ENCODE measurements at regions not wholly inside any gene's neighbourhood (a gene's known extent, or its start where the extent isn't known, plus 50 kb on each side); places are given as distances from the start of the nearest gene placed in this dataset.

DNA sequence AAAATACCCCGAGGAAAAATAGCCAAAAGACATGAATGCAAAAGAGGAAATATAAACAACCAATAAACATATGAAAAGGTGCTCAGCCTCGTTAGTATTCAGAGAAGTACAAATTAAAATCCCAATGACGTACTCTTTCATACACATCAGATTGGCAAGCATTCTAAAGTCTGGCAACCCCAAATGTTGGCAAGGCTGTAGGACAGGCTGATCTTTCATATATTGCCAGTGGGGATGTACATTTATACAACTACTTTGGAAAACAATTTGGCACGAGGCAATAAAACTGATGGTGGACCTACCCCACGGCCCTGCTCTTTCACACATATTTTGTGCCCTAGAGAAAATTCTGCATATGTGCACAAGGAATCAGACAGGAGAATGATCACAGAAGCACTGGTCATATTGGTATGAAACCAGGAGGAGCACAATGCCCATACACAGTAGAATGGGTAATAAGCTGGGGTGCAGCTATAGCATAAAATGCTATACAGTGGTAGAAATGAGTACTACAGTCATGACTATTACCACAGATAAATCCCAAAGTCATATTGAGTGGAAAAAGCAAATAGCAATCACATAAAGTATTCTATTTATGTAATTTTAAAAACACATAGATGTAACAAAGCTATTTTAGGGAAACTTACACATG, 176.0 kb upstream of the SLC24A5 start:
- TF ChIP-seq REST (IDR thresholded peaks at IDR 0.05; ENCODE audit: insufficient read depth in 1 of 2, low read depth in 2 of 2, low read length in 2 of 2) (no peak), SIN3A (IDR thresholded peaks at IDR 0.05; ENCODE audit: borderline replicate concordance, insufficient read depth, low read length) (no peak), POLR2AphosphoS5 (IDR thresholded peaks at IDR 0.05; ENCODE audit: low read depth, low read length) (no peak), FOXP2 (optimal IDR thresholded peaks at IDR 0.05; ENCODE audit: borderline replicate concordance, extremely low read depth, extremely low read length, insufficient read depth) (no peak), TAF1 (IDR thresholded peaks at IDR 0.05; ENCODE audit: borderline replicate concordance, insufficient read depth, low read length) (no peak)

- TF ChIP-seq TAF1 (IDR thresholded peaks at IDR 0.05; ENCODE audit: borderline replicate concordance, insufficient read depth, low read length) (no peak), POLR2AphosphoS5 (IDR thresholded peaks at IDR 0.05; ENCODE audit: low read depth, low read length) (no peak), FOXP2 (optimal IDR thresholded peaks at IDR 0.05; ENCODE audit: borderline replicate concordance, extremely low read depth, extremely low read length, insufficient read depth) (no peak), SIN3A (IDR thresholded peaks at IDR 0.05; ENCODE audit: borderline replicate concordance, insufficient read depth, low read length) (no peak), REST (IDR thresholded peaks at IDR 0.05; ENCODE audit: insufficient read depth in 1 of 2, low read depth in 2 of 2, low read length in 2 of 2) (no peak)
These were observed 174.7 kb upstream of the SLC24A5 start for GRCh38 chr15:47945872-47946650.

- TF ChIP-seq REST (IDR thresholded peaks at IDR 0.05; ENCODE audit: insufficient read depth in 1 of 2, low read depth in 2 of 2, low read length in 2 of 2), result no peak
- no peak for TF ChIP-seq POLR2AphosphoS5 (IDR thresholded peaks at IDR 0.05; ENCODE audit: low read depth, low read length)
- TF ChIP-seq TAF1 (IDR thresholded peaks at IDR 0.05; ENCODE audit: borderline replicate concordance, insufficient read depth, low read length), result no peak
These were observed 171.0 kb upstream of the SLC24A5 start for GRCh38 chr15:47949815-47950214.

DNA sequence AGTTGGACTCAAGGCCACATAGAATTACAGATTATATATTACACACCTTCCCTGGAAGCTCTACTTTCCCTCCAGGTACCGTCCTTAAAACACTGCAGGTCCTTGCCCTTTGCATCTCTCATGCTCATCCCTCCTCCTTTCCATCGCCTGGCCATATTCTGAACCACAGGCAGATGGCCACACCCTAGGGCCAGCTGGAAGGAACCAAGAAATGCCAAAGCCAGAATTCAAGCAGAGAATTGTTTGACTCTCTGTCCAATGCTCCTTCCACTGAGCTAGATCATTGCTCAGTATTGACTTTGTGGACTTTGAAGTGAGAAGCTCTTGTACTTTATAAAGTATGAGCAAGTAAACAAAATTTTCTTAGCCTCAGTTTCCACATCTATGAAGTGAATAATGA, 170.3 kb upstream of the SLC24A5 start:
- TF ChIP-seq TAF1 (IDR thresholded peaks at IDR 0.05; ENCODE audit: borderline replicate concordance, insufficient read depth, low read length), result no peak
- TF ChIP-seq POLR2AphosphoS5 (IDR thresholded peaks at IDR 0.05; ENCODE audit: low read depth, low read length), result no peak
- TF ChIP-seq FOXP2 (optimal IDR thresholded peaks at IDR 0.05; ENCODE audit: borderline replicate concordance, extremely low read depth, extremely low read length, insufficient read depth), result no peak
- TF ChIP-seq SIN3A (IDR thresholded peaks at IDR 0.05; ENCODE audit: borderline replicate concordance, insufficient read depth, low read length), result no peak
- TF ChIP-seq REST (IDR thresholded peaks at IDR 0.05; ENCODE audit: insufficient read depth in 1 of 2, low read depth in 2 of 2, low read length in 2 of 2), result no peak

All from PFSK-1 (cell line).